ENCODE measurements at regions not wholly inside any gene's neighbourhood (a gene's known extent, or its start where the extent isn't known, plus 50 kb on each side); places are given as distances from the start of the nearest gene placed in this dataset.

- TF ChIP-seq CTCF (IDR thresholded peaks at IDR 0.05) (no peak), POLR2A (IDR thresholded peaks at IDR 0.05) (no peak)
Observed at GRCh38 chr10:129277841-129278240, 189.2 kb upstream of the MGMT start.
